ENCODE measurements at regions not wholly inside any gene's neighbourhood (a gene's known extent, or its start where the extent isn't known, plus 50 kb on each side); places are given as distances from the start of the nearest gene placed in this dataset.

GRCh38 chr2:13533524-13533922 lies 816.8 kb downstream of the TRIB2 start:
- no peak for TF ChIP-seq CTCF (IDR thresholded peaks at IDR 0.05)
- TF ChIP-seq POLR2A (IDR thresholded peaks at IDR 0.05), result no peak

All from Peyer's patch (tissue), 4 donors.